ENCODE measurements at regions not wholly inside any gene's neighbourhood (a gene's known extent, or its start where the extent isn't known, plus 50 kb on each side); places are given as distances from the start of the nearest gene placed in this dataset.

DNA sequence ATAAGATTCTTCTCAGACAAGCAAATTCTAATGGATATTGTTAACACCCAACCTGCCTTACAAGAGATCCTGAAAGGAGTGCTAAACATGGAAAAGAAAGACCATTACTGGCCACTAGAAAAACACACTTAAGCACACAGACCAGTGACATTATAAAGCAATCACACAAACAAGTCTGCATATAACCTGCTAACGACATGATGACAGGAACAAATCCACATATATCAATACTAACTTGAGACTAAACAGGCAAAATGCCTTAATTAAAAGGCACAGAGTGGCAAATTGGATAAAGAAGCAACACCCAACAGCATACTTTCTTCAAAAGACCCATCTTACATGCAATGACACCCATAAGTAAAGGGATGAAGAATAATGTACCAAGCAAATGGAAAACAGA is 100.5 kb upstream of the PCDH18 start:
- no peaks in the 10 kb centered on the region for H3K36me3 Mint-ChIP-seq (ENCODE audit: low read depth)
- ATAC-seq (no peak), DNase-seq (no peak)
- CTCF ChIA-PET = no interaction called here
- POLR2A ChIA-PET = no interaction called here
- no peaks in the 10 kb centered on the region for H3K4me1 Mint-ChIP-seq
- H3K27ac Mint-ChIP-seq = no peak overlapping the region
- H3K9me3 Mint-ChIP-seq (ENCODE audit: low read depth) = peaks cover 2% of the 10 kb centered on the region
- intact Hi-C loops (cut with DNase I, micrococcal nuclease) = no loop called here
- no peaks in the 10 kb centered on the region for H3K27me3 Mint-ChIP-seq
- no peak overlapping the region for H3K4me3 Mint-ChIP-seq

- no peak overlapping the region for H3K27ac Mint-ChIP-seq
- H3K4me1 Mint-ChIP-seq = no peaks in the 10 kb centered on the region
- ChIA-PET CTCF (no interaction called here), POLR2A (no interaction called here)
- ATAC-seq = no peak
- no peak for DNase-seq
- intact Hi-C loops (cut with DNase I, micrococcal nuclease) = no loop called here
- no peaks in the 10 kb centered on the region for H3K36me3 Mint-ChIP-seq (ENCODE audit: low read depth)
- H3K9me3 Mint-ChIP-seq (ENCODE audit: low read depth) = peaks cover 2% of the 10 kb centered on the region
- no peak overlapping the region for H3K4me3 Mint-ChIP-seq
- no peaks in the 10 kb centered on the region for H3K27me3 Mint-ChIP-seq
These were observed 99.3 kb upstream of the PCDH18 start for GRCh38 chr4:137631605-137632004.

DNA sequence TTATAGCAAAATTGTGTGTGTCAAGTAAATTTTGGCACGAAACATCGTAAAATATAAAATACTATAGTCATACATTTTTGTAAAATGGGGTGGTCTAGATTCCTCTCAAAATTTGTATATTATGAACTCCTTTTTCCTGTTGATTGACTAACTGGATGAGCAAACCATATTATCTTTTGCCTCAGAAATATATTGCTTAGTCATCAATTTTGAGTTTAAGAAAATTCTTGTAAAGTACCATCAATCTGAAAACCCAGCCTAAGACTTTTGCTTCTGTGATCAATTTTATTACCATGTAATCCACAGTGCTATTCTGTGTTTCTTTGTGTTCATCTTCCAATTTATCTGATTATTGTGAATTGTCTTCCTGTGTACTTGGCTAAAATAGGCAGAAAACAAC is 98.0 kb upstream of the PCDH18 start:
- H3K27me3 Mint-ChIP-seq = no peaks in the 10 kb centered on the region
- peaks cover 2% of the 10 kb centered on the region for H3K9me3 Mint-ChIP-seq (ENCODE audit: low read depth)
- H3K36me3 Mint-ChIP-seq (ENCODE audit: low read depth) = no peaks in the 10 kb centered on the region
- H3K27ac Mint-ChIP-seq = no peak overlapping the region
- ChIA-PET POLR2A (no interaction called here), CTCF (no interaction called here)
- intact Hi-C loops (cut with DNase I, micrococcal nuclease) = no loop called here
- ATAC-seq (no peak), DNase-seq (no peak)
- no peaks in the 10 kb centered on the region for H3K4me1 Mint-ChIP-seq
- H3K4me3 Mint-ChIP-seq = no peak overlapping the region

- ChIA-PET CTCF (no interaction called here), POLR2A (no interaction called here)
- Mint-ChIP-seq H3K36me3 (ENCODE audit: low read depth) (no peaks in the 10 kb centered on the region), H3K27ac (no peak overlapping the region), H3K27me3 (no peaks in the 10 kb centered on the region), H3K4me1 (no peaks in the 10 kb centered on the region), H3K4me3 (no peak overlapping the region), H3K9me3 (ENCODE audit: low read depth) (peaks cover 2% of the 10 kb centered on the region)
- intact Hi-C loops (cut with DNase I, micrococcal nuclease) = no loop called here
- no peak for ATAC-seq
- DNase-seq = no peak
These were observed 95.6 kb upstream of the PCDH18 start for GRCh38 chr4:137627739-137628460.

DNA sequence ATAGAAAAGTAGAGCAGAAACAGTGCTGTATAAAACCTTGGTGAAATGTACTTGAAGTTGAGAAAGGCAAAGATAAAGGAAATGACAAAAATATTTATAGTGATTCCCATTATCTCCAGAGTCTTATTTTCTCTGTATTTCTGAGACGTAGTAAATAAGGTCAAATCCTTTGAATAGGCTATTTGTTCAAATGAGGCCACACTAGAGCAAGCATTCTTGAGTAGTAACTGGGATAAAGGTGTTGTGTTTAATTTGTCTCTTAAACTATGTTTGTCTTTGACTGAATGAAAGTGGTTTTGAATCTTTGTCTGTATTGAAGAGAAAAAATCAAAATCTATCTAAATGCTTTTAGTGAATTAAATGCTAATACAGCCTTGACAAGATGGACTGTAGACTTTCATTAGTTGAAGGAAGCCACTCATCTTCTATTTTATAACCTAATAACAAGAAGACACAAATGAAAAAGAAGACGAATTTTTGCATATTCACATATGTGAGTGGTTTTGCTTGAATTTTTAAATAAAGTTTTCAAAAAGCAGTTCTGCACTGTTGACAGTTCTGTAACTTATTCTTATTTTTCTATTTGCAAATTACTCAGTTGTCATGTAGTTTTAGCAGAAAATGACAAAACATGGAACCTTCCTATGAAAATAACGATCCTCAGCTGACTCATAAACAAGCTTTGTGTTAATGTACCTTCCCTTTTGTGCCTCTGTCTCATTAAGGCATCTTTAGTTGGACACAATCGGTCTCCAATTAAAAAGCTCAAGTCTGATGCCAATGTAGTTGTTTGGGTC is 94.8 kb upstream of the PCDH18 start:
- H3K27me3 Mint-ChIP-seq = no peaks in the 10 kb centered on the region
- intact Hi-C loops (cut with DNase I, micrococcal nuclease) = no loop called here
- CTCF ChIA-PET = no interaction called here
- no peaks in the 10 kb centered on the region for H3K36me3 Mint-ChIP-seq (ENCODE audit: low read depth)
- DNase-seq = no peak
- H3K4me1 Mint-ChIP-seq = no peaks in the 10 kb centered on the region
- no peak for ATAC-seq
- peaks cover 2% of the 10 kb centered on the region for H3K9me3 Mint-ChIP-seq (ENCODE audit: low read depth)
- POLR2A ChIA-PET = no interaction called here
- H3K4me3 Mint-ChIP-seq = no peak overlapping the region
- no peak overlapping the region for H3K27ac Mint-ChIP-seq

DNA sequence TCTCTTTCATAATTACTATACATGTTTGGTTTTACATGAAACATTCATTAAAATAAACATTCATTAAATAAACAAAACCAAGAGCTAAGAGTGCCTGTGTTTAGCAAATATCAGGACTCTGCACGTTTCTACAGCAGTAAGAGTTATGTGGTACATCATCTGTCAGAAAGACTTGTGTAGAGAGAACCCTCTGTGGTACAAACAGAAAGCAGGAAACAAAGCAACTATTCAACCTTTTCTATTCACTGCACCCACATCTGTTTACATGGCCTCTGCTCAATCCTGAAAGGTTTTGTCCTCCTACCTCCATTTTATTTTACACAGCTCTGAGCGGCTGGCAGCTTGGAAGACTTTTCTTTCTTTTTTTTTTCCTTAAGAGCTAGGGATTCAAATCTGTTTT is 90.7 kb upstream of the PCDH18 start:
- CTCF ChIA-PET = no interaction called here
- H3K4me1 Mint-ChIP-seq = no peaks in the 10 kb centered on the region
- intact Hi-C loops (cut with DNase I, micrococcal nuclease) = no loop called here
- no peaks in the 10 kb centered on the region for H3K36me3 Mint-ChIP-seq (ENCODE audit: low read depth)
- H3K27me3 Mint-ChIP-seq = no peaks in the 10 kb centered on the region
- POLR2A ChIA-PET = no interaction called here
- no peak for ATAC-seq
- no peak for DNase-seq
- no peak overlapping the region for H3K4me3 Mint-ChIP-seq
- no peak overlapping the region for H3K27ac Mint-ChIP-seq
- H3K9me3 Mint-ChIP-seq (ENCODE audit: low read depth) = peaks cover 2% of the 10 kb centered on the region

DNA sequence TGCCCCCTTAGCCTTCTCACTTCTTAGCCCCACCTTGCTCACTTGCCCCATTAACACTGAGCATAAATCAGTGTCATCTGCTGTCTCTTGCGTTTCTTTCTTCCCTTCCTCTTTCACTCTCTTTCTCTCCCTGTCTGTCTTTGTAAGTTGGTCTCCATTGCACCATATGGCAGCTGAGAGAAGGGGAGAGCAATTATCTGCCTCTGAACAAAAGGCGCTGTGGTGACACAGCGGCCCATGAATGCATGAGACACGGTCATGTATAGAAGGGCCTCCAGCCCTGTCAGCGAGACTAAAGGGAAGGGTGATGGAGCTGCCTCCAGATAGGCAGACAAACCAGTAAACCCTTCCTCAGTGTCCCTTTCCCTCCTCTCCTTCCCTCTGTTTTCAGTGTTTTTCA is 88.8 kb upstream of the PCDH18 start:
- H3K27me3 Mint-ChIP-seq = no peaks in the 10 kb centered on the region
- H3K4me3 Mint-ChIP-seq = no peak overlapping the region
- POLR2A ChIA-PET = no interaction called here
- no peak overlapping the region for H3K27ac Mint-ChIP-seq
- ATAC-seq = no peak
- no peak for DNase-seq
- peaks cover 2% of the 10 kb centered on the region for H3K9me3 Mint-ChIP-seq (ENCODE audit: low read depth)
- CTCF ChIA-PET = no interaction called here
- H3K36me3 Mint-ChIP-seq (ENCODE audit: low read depth) = no peaks in the 10 kb centered on the region
- no peaks in the 10 kb centered on the region for H3K4me1 Mint-ChIP-seq
- intact Hi-C loops (cut with DNase I, micrococcal nuclease) = no loop called here

GRCh38 chr4:137614491-137614890 is 82.2 kb upstream of the PCDH18 start:
- H3K27me3 Mint-ChIP-seq = no peaks in the 10 kb centered on the region
- H3K9me3 Mint-ChIP-seq (ENCODE audit: low read depth) = peaks cover 4% of the 10 kb centered on the region
- no peaks in the 10 kb centered on the region for H3K36me3 Mint-ChIP-seq (ENCODE audit: low read depth)

GRCh38 chr4:137611998-137612700 is 79.9 kb upstream of the PCDH18 start:
- Mint-ChIP-seq H3K4me3 (no peak overlapping the region), H3K27me3 (no peaks in the 10 kb centered on the region), H3K9me3 (ENCODE audit: low read depth) (peaks cover 2% of the 10 kb centered on the region), H3K36me3 (ENCODE audit: low read depth) (no peaks in the 10 kb centered on the region), H3K27ac (no peak overlapping the region), H3K4me1 (no peaks in the 10 kb centered on the region)
- ChIA-PET POLR2A (no interaction called here), CTCF (interaction anchor here (0.7 kb wide), 1 partner anchor 40 kb away, joined by 4 read pairs; no protein-coding TSS in a partner anchor)
- DNase-seq (no peak), ATAC-seq (no peak)
- intact Hi-C loops (cut with DNase I, micrococcal nuclease) = no loop called here

More at GRCh38 chr4:137614491-137614890, 82.2 kb upstream of the PCDH18 start:
- intact Hi-C loops (cut with DNase I, micrococcal nuclease) = no loop called here
- CTCF ChIA-PET = no interaction called here
- DNase-seq = no peak
- H3K4me3 Mint-ChIP-seq = no peak overlapping the region
- H3K27ac Mint-ChIP-seq = no peak overlapping the region
- no peaks in the 10 kb centered on the region for H3K4me1 Mint-ChIP-seq
- POLR2A ChIA-PET = no interaction called here
- ATAC-seq = no peak

GRCh38 chr4:137610960-137611359 is 78.7 kb upstream of the PCDH18 start:
- ChIA-PET POLR2A (no interaction called here), CTCF (no interaction called here)
- DNase-seq = no peak
- Mint-ChIP-seq H3K36me3 (ENCODE audit: low read depth) (no peaks in the 10 kb centered on the region), H3K4me1 (no peaks in the 10 kb centered on the region), H3K9me3 (ENCODE audit: low read depth) (peaks cover 2% of the 10 kb centered on the region), H3K27me3 (no peaks in the 10 kb centered on the region), H3K4me3 (no peak overlapping the region), H3K27ac (no peak overlapping the region)
- intact Hi-C loops (cut with DNase I, micrococcal nuclease) = no loop called here
- ATAC-seq = no peak

DNA sequence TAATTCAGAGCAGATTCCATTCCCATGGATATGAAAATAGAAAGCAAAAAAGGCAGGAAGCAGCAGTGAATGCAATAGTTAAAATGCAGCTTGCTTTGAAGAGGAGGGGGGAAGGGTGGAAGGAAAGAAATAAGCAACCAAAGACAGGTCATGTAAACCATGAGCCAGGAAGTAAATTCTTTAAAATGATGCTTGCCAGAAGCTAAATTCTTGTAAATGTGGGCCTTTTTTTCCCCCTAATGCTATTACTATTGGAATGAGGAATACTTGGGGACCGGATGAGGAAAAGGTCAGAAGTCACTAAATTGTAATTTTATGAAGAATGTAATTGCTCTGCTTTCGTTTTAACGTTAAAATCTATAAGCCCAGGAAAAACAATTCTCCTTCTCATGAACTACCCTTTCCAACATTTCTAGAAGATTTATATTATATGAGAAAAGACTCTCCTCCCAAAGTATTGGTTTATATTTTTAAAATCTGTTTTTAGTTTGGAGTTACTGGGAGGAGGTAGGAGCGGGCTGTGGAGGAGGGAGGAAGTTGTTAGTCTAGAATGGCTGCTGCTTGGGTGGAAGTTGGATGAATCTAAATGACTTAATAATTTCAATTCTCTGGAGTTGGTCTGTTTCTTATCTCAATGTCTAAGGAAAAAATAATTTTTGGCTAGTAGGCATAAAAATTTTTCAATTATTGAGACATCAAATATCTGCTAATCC is 77.6 kb upstream of the PCDH18 start:
- no peak for DNase-seq
- ATAC-seq = no peak
- no peaks in the 10 kb centered on the region for H3K27me3 Mint-ChIP-seq
- no peak overlapping the region for H3K4me3 Mint-ChIP-seq
- POLR2A ChIA-PET = no interaction called here
- intact Hi-C loops (cut with DNase I, micrococcal nuclease) = no loop called here
- H3K27ac Mint-ChIP-seq = no peak overlapping the region
- CTCF ChIA-PET = no interaction called here
- no peaks in the 10 kb centered on the region for H3K4me1 Mint-ChIP-seq
- peaks cover 2% of the 10 kb centered on the region for H3K9me3 Mint-ChIP-seq (ENCODE audit: low read depth)
- H3K36me3 Mint-ChIP-seq (ENCODE audit: low read depth) = no peaks in the 10 kb centered on the region

GRCh38 chr4:137608085-137608484 is 75.8 kb upstream of the PCDH18 start:
- H3K4me1 Mint-ChIP-seq = no peaks in the 10 kb centered on the region

More at GRCh38 chr4:137608085-137608484, 75.8 kb upstream of the PCDH18 start:
- POLR2A ChIA-PET = no interaction called here
- Mint-ChIP-seq H3K27ac (no peak overlapping the region), H3K9me3 (ENCODE audit: low read depth) (no peaks in the 10 kb centered on the region), H3K36me3 (ENCODE audit: low read depth) (no peaks in the 10 kb centered on the region), H3K4me3 (no peak overlapping the region), H3K27me3 (no peaks in the 10 kb centered on the region)
- ATAC-seq = no peak
- CTCF ChIA-PET = no interaction called here
- intact Hi-C loops (cut with DNase I, micrococcal nuclease) = no loop called here
- DNase-seq = no peak

Data from activated CD4-positive, alpha-beta T cell treated with anti-CD3 and anti-CD28 coated beads for 36 hours (primary cell).